SK-MEL-5 (cell line): ENCODE measurements at regions not wholly inside any gene's neighbourhood (a gene's known extent, or its start where the extent isn't known, plus 50 kb on each side); places are given as distances from the start of the nearest gene placed in this dataset.

Experiments used
- DNase-seq: peaks from one replicate; pipeline ENCODE4 v3.0.0-alpha.2; 2016; ENCODE audit warnings: low read depth, low spot score
- in situ Hi-C: cut with HindIII; loops from 2 replicates; pipeline ENCODE4 v1.10.0; 2016; ENCODE audit warnings: low sequenced_read_pairs, high pct_unique_total_duplicates, low pct_unique_long_range_greater_than_20kb

- in situ Hi-C loops = no loop called here
- DNase-seq = peak; percentile 94
Observed at GRCh38 chr2:64854773-64855237, 134.4 kb upstream of the SLC1A4 start.

- in situ Hi-C loops = no loop called here
- DNase-seq = peak; percentile 52
Observed at GRCh38 chr2:64857581-64858471, 131.4 kb upstream of the SLC1A4 start.

- no peak for DNase-seq
- in situ Hi-C loops = no loop called here
Observed at GRCh38 chr2:64858541-64859311, 130.5 kb upstream of the SLC1A4 start.

- DNase-seq = no peak
- in situ Hi-C loops = no loop called here
Observed at GRCh38 chr2:64859312-64860212, 129.6 kb upstream of the SLC1A4 start.

- in situ Hi-C loops = no loop called here
- no peak for DNase-seq
Observed at GRCh38 chr2:64860276-64860885, 128.8 kb upstream of the SLC1A4 start.

GRCh38 chr2:64860936-64861335, 128.3 kb upstream of the SLC1A4 start:
- in situ Hi-C loops = no loop called here
- DNase-seq = no peak

- no peak for DNase-seq
- in situ Hi-C loops = no loop called here
Observed at GRCh38 chr2:64861452-64862397, 127.5 kb upstream of the SLC1A4 start.

GRCh38 chr2:64862623-64863022, 126.6 kb upstream of the SLC1A4 start:
- no peak for DNase-seq
- in situ Hi-C loops = no loop called here

- in situ Hi-C loops = no loop called here
- DNase-seq = no peak
Observed at GRCh38 chr2:64863097-64863820, 125.9 kb upstream of the SLC1A4 start.

- in situ Hi-C loops = no loop called here
- DNase-seq = peak; percentile 66
Observed at GRCh38 chr2:64865073-64865830, 123.9 kb upstream of the SLC1A4 start.

GRCh38 chr2:64865831-64866345, 123.3 kb upstream of the SLC1A4 start:
- no peak for DNase-seq
- in situ Hi-C loops = no loop called here

GRCh38 chr2:64866797-64867196, 122.4 kb upstream of the SLC1A4 start:
- DNase-seq = no peak
- in situ Hi-C loops = no loop called here

GRCh38 chr2:64867253-64867996, 121.8 kb upstream of the SLC1A4 start:
- no peak for DNase-seq
- in situ Hi-C loops = no loop called here

GRCh38 chr2:64869126-64869525, 120.1 kb upstream of the SLC1A4 start:
- no peak for DNase-seq

More at GRCh38 chr2:64869126-64869525, 120.1 kb upstream of the SLC1A4 start:
- in situ Hi-C loops = no loop called here
